ENCODE measurements at regions not wholly inside any gene's neighbourhood (a gene's known extent, or its start where the extent isn't known, plus 50 kb on each side); places are given as distances from the start of the nearest gene placed in this dataset.

- TF ChIP-seq RELB (IDR thresholded peaks at IDR 0.05; ENCODE audit: low read depth) (no peak), HCFC1 (IDR thresholded peaks at IDR 0.05; ENCODE audit: low read length) (no peak), MEF2B (IDR thresholded peaks at IDR 0.05; ENCODE audit: partially characterized antibody, poor library complexity, severe bottlenecking) (no peak), POU2F2 (IDR thresholded peaks at IDR 0.05; ENCODE audit: borderline replicate concordance, low read depth, low read length) (no peak), BACH1 (IDR thresholded peaks at IDR 0.05; ENCODE audit: borderline replicate concordance) (no peak), EGR1 (IDR thresholded peaks at IDR 0.05; ENCODE audit: borderline replicate concordance in 1 of 2, low read depth in 2 of 2, low read length in 2 of 2) (no peak), NFIC (IDR thresholded peaks at IDR 0.05; ENCODE audit: low read depth, low read length) (no peak), GATAD2B (conservative IDR thresholded peaks at IDR 0.05; ENCODE audit: low read depth) (no peak)
These were observed 71.9 kb upstream of the WDR1 start (continued) for GRCh38 chr4:10188400-10189004.

- in situ Hi-C loops (cut with MboI) (no loop called here), intact Hi-C loops (cut with micrococcal nuclease; ENCODE audit: unreplicated experiment) (no loop called here)
- Histone ChIP-seq H3K79me2 (ENCODE audit: control insufficient read depth, insufficient read depth, low read length) (no peaks in the 10 kb centered on the region), H4K20me1 (ENCODE audit: control insufficient read depth, insufficient read depth) (no peaks in the 10 kb centered on the region), H3K27me3 (replicated peaks in 1 of 2; ENCODE audit: control insufficient read depth in 2 of 2, insufficient read depth in 2 of 2, low read length in 1 of 2) (no peaks in the 10 kb centered on the region), H3K9ac (ENCODE audit: control insufficient read depth, insufficient read depth, low read length) (no peak overlapping the region), H3K27ac (ENCODE audit: control insufficient read depth, insufficient read depth) (no peak overlapping the region), H3K4me1 (ENCODE audit: control insufficient read depth, insufficient read depth, low read length) (no peaks in the 10 kb centered on the region), H3K36me3 (ENCODE audit: control insufficient read depth in 2 of 2, insufficient read depth in 2 of 2, low read length in 1 of 2) (no peaks in the 10 kb centered on the region), H3K4me2 (ENCODE audit: control insufficient read depth, insufficient read depth) (no peak overlapping the region), H3K4me3 (no peak overlapping the region), H2AFZ (ENCODE audit: control insufficient read depth, low read depth, low read length) (no peak overlapping the region), H3K9me3 (replicated peaks; ENCODE audit: control insufficient read depth, insufficient read depth, low read length) (no peaks in the 10 kb centered on the region; the same call in 2 of the 3 replicates)
- CTCF ChIA-PET, result no interaction called here
- WGBS (ENCODE audit: insufficient coverage, insufficient replicate concordance, low lambda C conversion rate, missing lambda C conversion rate), result 2% methylated on average over 3 of the region's 3 CpGs
- POLR2A ChIA-PET, result no interaction called here
- no TSS peak for BruUV-seq (replicated peaks)
- no peak for ATAC-seq
- SMC1A ChIA-PET (ENCODE audit: uncharacterized antibody, unreplicated experiment), result interaction anchor here (0.6 to 0.7 kb wide), 2 partner anchors 333 to 391 kb away, joined by 3 to 4 read pairs; no protein-coding TSS in a partner anchor
- no peak for FAIRE-seq
- RAD21 ChIA-PET (ENCODE audit: unreplicated experiment), result no interaction called here
- DNase-seq (ENCODE audit: low read depth, low spot score), result no peak
- TF ChIP-seq REST (IDR thresholded peaks at IDR 0.05; ENCODE audit: low read depth, low read length), result no peak
- TF ChIP-seq, protein P1, sequence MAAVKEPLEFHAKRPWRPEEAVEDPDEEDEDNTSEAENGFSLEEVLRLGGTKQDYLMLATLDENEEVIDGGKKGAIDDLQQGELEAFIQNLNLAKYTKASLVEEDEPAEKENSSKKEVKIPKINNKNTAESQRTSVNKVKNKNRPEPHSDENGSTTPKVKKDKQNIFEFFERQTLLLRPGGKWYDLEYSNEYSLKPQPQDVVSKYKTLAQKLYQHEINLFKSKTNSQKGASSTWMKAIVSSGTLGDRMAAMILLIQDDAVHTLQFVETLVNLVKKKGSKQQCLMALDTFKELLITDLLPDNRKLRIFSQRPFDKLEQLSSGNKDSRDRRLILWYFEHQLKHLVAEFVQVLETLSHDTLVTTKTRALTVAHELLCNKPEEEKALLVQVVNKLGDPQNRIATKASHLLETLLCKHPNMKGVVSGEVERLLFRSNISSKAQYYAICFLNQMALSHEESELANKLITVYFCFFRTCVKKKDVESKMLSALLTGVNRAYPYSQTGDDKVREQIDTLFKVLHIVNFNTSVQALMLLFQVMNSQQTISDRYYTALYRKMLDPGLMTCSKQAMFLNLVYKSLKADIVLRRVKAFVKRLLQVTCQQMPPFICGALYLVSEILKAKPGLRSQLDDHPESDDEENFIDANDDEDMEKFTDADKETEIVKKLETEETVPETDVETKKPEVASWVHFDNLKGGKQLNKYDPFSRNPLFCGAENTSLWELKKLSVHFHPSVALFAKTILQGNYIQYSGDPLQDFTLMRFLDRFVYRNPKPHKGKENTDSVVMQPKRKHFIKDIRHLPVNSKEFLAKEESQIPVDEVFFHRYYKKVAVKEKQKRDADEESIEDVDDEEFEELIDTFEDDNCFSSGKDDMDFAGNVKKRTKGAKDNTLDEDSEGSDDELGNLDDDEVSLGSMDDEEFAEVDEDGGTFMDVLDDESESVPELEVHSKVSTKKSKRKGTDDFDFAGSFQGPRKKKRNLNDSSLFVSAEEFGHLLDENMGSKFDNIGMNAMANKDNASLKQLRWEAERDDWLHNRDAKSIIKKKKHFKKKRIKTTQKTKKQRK (IDR thresholded peaks at IDR 0.05; ENCODE audit: low read depth, low read length), result no peak
- no peak for TF ChIP-seq SPI1 (IDR thresholded peaks at IDR 0.05; ENCODE audit: borderline replicate concordance, insufficient read depth, low read depth, low read length)
These were observed 69.9 kb upstream of the WDR1 start for GRCh38 chr4:10186228-10187214.
